Erythroblast (primary cell): ENCODE measurements at regions not wholly inside any gene's neighbourhood (a gene's known extent, or its start where the extent isn't known, plus 50 kb on each side); places are given as distances from the start of the nearest gene placed in this dataset.

ENCODE experiments used
- GATA1 ChIP-seq: IDR thresholded peaks from 2 replicates; pipeline ENCODE4 v1.6.1; 2011; ENCODE audit warnings: low read depth, mild to moderate bottlenecking, control low read depth, low read length, moderate library complexity
- POLR2A ChIP-seq: IDR thresholded peaks from 2 replicates; pipeline ENCODE4 v1.6.1; 2011; ENCODE audit warnings: mild to moderate bottlenecking, low read length

DNA sequence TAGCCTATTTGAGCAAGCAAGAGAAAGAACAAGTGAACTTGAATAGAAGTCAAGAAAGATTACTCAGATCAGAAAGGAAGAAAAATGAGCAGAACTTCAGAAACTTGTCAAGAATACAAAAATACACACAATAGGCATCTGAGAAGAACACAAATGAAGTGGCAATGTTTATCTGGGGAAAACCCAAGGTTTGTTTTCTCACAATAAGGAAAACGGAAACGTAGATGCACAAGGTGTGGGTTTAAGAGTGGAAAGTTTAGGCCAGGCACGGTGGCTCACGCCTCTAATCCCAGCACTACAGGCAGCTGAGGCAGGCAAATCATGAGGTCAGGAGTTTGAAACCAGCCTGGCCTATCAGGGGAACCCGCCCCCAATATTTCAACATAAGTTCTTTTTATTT is 159.5 kb upstream of the GYPC start:
- TF ChIP-seq POLR2A (no peak), GATA1 (no peak)
